ENCODE measurements at regions not wholly inside any gene's neighbourhood (a gene's known extent, or its start where the extent isn't known, plus 50 kb on each side); places are given as distances from the start of the nearest gene placed in this dataset.

DNA sequence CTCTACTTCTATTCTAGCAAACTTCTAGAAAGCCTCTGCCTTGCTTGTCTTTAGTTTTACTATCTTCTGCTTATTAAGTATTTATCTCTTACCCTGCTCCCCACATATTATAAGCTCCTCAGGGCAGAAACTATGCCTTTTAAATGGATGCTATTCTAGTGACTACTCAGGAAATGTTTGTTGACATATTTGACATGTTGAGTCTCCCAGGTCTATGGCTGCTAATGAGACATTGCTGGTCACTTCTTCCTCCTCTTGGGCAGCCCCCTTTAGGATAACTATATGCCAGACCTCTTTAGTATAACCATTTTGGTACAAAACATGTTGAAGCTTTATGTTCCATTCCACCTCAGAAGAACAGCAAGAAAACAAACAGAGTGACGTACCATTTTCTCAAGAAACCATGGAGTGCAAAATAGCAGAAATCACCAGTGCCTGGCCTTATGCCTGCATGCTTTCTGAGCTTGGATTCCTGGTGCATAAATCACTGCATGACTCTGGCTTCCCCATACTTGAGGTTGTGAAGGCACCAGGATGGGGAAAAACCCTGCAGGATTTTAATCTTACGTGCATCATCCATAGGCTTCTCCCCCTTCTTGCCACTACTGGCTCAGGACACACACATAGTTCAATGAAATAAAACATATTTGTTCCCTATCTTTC, 202.6 kb downstream of the TMX1 start:
- FAIRE-seq (peak; percentile 97), DNase-seq (ENCODE audit: low spot score) (peak; percentile 70)

DNA sequence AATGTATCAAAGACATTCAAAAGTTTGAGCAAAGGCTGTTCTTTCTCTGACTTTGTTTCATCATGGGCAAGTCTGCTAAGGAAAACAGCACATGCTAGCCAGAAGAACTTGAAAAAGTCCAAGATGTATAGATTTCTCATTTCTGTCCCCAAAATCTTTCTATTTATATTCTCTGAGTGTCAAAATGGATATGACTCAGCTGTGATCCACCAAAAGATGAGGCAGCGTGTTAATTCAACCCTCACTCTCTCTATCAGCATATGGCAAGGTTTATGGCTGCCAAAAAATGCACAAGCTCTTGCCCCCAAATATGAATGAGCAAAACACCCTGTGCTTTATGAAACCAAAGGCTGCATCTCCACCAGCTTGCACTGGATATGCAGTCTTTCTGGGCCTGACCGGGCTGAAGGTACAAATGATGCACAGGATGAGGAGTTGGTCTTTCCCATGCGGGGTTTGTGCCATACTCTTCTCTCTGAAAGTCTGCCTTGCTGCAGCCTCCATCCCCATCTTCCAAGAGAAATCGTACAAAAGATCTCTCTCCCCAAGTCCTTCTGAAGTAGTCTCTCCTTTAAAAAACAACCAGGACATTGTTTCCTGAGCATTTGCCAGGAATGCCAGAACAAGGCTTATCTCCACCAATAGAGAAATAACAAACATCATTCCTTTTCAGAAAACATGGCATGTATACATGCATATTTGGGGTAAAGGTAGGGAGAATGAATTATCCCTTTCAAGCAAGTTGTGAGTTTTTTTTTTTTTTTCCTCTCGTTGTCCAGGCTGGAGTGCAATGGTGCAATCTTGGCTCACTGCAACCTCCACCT, 203.4 kb downstream of the TMX1 start:
- peak; percentile 77 for FAIRE-seq
- DNase-seq (ENCODE audit: low spot score), result no peak

DNA sequence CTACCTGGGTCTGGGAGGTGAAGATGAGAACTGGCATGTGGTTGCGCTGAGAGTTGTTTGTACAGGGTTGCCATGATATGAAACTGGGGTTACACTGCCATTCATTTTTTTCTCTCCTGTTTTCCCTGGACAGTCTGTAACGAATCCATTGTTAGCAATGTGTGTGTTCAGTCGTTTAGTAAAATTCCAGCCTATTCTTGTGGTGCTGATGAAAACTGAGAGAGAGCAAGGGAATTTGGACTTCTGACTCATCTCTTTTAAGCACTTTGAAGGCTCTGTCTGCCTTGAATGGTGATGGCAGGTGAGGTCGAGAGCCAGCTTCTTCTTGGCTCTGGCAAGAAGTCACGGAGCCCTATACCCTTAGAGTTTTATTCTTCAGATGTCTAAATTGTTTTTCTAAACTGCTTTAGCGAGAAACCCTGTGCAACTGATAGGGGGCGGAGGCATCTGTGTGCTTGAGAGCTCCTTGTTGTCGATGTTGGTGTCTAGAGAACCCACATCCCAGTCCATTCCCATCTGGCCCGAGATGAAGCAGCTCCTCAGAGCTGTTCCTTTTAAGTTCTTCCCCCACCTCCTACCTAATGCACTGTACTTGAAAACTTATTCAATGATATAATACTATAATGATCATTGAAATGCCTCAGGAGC, 204.4 kb downstream of the TMX1 start:
- FAIRE-seq (no peak), DNase-seq (ENCODE audit: low spot score) (no peak)

DNA sequence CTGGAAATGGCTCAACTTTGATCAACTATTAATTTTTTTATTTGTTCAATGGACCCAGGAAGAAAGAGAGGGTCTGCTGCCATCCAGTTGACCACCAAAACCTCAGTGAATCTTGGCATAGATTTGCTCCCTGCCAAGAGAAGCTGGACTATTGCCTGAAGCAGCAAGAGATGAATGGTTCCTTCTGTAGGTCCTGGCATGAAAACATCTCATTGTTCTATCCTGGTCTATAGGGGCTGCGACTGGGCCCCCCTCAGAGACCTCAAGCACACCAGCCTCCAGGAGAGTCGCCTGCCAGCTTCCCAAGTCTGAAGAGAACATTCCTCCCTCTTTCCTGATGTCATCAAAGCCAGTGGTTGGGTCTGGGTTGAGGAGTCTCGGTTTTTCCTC, 204.9 kb downstream of the TMX1 start:
- no peak for DNase-seq (ENCODE audit: low spot score)
- no peak for FAIRE-seq

DNA sequence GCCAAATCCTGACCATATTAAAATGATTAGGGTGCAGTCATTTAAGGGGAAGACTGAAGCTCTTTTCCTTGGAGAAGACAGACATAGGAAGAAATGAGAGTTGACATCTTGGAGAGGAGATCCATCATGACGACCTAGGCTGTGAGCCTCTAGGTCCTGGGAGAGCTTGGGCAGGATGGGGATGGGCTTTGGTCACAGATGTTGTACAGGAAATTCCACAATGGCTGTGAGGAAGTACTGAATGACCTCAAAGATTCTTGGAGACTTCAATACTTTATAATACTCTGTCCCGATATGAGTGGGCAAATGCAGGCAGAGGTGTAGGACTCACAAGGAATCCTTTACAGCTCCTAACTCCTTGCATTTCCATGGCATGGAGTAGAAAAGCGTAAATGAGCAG, 204.9 kb upstream of the FRMD6 start:
- peak; percentile 20 for FAIRE-seq
- DNase-seq (ENCODE audit: low spot score), result no peak

DNA sequence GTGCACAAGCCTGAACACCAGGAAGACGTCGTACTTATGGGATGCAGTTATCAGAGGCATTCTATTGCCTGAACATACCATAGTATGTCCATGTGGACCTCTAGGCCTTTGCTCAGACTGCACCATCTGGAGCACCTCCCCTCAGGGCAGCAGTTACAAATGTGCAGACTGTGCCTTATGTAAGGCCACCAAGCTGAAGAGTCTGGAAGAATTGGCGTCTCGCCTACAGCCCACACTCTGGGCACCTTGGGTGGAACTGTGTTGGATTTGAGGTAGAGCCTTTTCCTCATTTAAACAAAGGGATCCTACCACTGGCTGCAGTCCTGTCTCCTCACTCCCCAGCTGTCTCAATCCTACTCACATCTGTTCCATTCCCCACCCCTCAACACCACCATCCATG, 204.3 kb upstream of the FRMD6 start:
- FAIRE-seq (no peak), DNase-seq (ENCODE audit: low spot score) (no peak)

DNA sequence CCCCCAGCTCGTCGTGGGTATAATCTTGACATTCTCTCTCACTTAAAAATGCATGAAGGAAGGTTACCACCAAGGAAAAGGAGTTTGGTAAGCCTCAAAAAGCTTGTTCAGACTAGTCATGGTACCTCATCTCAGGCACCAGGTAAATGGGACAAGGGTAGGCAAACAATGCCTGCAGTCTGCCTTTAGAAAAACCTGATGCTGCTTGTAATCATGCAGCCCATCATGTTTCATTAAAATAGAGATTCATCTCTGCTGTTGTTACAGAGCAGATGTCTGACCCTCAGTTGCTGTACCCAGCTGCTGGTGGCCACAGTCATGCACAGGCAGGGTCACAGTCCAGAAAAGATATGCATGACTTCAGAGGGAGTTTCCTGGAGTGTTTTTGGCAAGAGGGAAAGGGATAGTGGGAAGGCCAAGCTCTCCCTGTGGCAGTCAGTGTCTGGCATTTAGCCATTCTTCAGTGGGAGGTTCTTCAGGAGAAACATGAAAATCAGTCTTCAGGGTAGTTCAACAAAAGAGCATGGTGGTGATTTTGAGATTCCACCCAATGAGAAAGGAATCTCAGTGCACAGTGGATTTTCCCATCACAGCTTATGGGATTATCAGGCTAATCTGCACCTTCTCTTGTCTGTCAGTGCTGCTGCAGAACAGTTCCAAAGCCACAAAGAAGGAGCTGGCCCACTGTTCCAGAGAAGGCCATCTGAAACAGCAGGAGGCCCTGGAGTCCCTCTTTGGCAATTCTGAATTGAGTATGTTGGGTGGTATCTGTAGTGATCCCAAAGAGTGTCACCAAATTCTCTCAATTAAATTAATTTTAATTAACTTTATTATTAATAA, 202.7 kb upstream of the FRMD6 start:
- DNase-seq (ENCODE audit: low spot score) (no peak), FAIRE-seq (peak; percentile 65)

DNA sequence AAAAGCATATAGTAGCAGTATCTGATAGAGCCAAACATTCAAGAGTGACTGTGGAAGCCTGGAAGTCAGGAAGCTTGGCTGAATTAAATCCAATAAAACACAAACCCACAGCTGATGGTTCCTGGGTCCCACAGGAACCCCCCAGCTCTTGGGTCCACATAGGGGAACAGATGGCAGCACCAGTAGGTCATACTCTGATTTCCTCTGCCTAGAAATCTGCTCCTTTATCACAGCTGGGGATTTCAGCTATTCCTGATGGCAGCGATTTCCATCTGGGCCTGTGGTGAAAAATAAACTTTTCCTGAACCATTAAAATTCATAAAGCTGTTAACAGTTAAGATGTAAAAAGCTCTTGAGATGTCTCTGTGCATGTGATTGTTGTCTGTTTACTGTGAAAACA, 202.0 kb upstream of the FRMD6 start:
- FAIRE-seq, result no peak
- DNase-seq (ENCODE audit: low spot score), result no peak

DNA sequence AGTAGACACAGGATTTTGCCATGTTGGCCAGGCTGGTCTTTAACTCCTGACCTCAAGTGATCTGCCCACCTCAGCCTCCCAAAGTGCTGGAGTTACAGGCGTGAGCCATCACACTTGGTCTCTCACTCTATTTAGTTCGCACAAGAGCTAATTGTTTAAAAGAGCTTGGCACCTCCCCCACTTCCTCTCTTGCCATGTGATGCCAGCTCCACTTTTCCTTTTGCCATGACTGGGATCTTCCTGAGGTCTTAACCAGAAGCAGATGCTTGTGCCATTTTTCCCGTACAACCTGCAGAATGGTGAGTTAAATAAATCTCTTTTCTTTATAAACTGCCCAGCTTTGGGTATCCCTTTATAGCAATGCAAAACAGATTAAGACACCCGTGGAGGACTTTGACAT, 200.1 kb upstream of the FRMD6 start:
- no peak for FAIRE-seq
- DNase-seq (ENCODE audit: low spot score), result no peak

DNA sequence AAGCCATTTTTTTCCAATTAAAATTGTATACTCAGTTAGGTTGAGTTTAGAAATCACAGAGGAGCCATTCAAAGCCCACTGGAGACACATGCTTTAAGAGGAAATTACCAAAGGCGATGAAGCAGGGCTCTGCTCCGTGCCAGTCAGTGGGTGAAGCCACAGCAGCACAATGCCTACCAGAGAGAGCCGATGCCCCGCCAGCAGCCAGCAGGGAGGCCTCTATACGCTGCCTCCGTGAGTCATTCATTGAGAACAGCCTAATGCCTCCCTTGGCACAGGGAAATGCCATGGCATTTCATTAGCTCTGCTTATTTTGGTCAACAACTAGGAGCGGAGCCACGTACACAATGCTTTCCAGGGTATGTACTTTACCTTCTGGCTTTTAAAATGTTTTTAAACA, 197.8 kb upstream of the FRMD6 start:
- no peak for DNase-seq (ENCODE audit: low spot score)

DNA sequence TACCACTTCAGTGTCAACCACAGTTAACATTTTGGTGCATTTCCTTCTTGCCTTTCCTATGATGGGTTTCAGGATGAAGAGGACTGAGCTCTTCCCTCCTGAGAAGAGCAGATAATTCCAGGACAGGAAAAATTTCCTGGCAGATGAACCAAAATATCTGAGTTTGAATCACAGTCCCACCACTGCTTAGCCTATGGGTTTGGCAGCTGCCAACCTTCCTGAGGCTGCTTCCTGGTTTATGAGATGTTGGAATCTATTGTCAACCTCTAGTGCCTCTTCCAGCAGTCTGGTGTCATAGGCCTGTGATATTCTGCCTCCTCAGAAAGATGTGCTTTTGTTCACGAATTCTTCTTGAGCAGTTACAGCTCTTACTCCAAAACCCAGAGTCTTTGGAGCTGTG, 197.4 kb upstream of the FRMD6 start:
- DNase-seq (ENCODE audit: low spot score), result no peak
- FAIRE-seq, result no peak

More for the DNA sequence above, 197.8 kb upstream of the FRMD6 start:
- no peak for FAIRE-seq

DNA sequence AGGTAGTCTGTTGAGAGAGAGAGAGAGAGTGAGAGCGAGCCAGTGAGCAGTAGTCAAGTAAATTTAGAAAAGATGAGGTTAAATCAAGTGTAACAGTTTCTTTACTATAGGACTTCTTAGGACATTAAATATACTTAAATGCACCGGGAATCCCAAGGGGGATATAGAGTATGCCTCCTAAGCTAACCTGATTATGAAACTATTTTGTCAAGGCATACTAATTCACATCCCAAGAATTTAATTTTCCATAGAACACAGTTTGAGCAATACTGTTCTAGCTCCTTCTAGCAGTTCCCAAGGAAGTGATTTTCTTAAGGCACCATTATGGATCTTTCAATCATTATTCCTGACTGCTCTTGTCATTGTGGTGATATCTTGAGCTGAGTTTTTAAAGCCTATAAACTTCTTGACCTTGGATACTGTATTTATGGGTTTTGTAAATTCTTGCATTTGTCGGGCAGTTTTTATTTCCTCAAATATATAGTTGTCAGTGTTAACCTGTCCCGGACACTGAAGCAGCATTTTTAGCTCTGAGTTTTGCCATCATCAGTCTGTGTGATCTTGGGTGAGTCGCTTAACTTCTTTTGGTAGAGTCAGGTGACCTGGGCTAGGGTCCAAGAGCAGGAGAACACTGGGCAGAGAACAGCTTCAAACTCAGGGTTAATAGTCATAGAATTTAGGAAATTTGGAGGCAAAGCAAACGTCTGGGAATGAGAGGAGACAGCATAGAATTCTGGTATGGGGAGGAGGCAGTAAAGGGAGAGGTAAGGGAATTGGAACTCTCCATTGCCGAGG, 196.5 kb upstream of the FRMD6 start:
- no peak for DNase-seq (ENCODE audit: low spot score)
- FAIRE-seq, result no peak

DNA sequence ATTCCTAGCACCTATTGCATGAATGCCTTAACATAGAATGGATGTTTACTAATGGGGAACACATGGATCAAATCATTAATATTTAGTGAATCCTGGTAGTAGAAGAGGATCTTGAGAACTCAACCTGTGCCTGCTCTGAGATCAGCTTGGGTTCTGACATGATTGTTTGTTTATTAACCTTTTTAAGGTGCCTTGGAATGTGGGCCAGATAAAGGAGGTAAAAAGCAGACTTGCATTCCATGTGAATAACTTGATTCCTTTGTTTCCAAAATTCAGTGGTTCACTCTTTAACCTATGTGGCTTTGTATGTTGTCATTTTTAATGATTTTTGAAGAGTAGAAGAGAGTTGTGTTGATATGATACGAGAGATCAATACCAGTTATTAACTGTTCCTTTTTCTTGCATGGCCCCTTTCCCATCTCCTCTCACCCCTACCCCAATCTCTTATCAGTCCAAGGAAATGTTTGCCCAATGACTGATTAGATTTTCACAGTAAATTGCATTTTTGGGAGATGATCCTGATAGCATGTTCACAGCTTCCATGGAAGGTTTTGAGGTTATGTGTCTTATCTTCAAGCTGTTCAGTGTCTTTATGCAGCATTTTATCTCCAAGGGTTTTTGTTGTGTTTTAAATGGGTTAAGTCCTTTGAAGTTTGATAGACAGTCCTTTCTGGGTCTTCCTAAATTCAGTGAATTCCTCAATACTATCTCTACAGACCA, 193.7 kb upstream of the FRMD6 start:
- DNase-seq (ENCODE audit: low spot score) (no peak), FAIRE-seq (no peak)

DNA sequence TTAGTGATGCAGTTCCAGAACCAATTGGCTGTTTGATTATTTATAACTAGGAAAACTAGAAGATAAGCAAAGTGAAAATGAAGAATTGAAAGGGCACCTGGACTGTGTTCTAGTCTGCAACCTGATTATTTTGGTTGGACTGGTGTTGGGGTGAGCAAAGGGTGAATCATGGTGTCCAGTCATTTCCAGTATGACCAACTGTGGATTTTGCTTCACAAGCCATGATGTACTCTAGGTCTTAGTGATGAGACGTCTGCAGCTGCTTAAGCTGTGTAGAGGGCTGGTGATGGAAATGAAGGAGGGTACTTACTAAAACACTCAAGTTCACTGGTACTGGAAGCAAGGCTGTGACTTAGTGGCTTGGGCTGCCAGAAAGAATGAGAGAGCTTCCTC, 193.2 kb upstream of the FRMD6 start:
- FAIRE-seq, result peak; percentile 79
- DNase-seq (ENCODE audit: low spot score), result no peak

DNA sequence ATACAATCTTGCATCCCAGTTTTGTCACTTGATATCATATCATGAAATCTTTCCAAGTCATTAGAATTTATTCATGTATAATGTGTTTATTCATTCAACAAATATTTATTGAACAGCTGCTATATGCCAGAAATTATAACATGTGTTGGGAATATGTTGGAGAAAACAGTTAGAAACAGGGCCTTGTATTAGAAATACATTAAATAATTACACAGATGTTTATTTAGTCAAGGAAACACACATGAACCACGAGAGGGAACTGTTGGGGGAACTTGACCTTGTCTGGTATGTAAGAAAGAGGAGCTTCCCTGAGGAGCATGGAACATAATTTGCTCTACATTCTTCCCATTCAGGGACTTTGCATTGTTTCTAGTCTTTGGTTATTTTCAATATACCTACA, 191.7 kb upstream of the FRMD6 start:
- no peak for DNase-seq (ENCODE audit: low spot score)
- no peak for FAIRE-seq

DNA sequence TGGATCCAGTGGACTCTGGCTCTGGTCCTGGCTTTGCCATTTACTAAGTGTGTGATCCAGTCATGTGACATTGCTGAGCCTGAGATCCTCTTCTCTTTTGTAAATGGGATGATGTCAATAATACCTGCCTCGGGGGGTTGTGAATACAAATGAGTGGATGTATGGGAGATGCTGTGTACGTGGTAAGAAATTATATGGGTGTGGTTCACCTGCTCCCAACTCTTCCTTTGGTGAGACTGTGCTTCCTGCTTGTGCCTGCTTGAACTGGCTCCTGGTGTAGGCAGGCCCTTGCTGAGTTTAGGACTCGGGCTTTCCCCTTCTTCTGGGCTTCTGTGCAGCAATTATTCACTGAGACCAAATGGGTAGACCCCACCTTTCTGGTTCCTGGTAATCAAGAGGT, 189.5 kb upstream of the FRMD6 start:
- FAIRE-seq (peak; percentile 66), DNase-seq (ENCODE audit: low spot score) (no peak)

DNA sequence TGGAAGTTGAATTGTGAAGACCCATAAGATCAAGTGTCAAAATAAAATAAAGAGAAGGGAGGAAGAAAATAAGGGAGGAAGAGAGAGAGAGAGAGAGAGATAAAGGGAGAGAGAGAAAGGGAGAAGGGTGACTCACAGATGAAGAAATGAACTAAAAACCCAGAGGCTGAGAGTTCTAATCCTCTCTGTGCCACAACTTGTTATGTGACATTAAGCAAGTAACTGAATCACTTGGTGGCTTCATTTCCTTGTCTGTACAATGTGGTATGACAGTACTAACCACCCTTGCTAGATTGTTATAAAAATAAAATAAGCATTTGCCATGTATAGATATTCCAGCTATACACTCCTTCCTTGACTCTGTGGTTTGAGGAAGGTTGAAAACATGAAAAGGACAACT, 189.0 kb upstream of the FRMD6 start:
- no peak for DNase-seq (ENCODE audit: low spot score)
- FAIRE-seq, result no peak

DNA sequence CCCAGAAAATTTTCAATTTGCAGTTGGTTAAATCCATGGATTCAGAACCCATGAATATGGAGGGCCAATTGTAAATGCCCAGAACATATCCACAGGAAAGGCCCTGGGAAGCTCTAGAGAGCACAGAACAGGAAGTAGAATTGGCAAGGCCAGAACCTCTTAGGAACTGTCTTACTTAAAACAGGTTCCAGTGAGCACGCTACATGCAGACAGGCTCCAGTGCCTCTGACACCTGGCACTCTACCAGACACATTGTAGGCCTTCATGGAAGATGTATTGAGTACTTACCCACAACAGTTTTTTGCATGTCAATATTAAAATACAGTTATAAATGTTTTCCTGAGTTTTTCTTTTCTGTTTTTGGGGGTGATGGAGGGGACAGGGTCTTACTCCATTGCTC, 188.2 kb upstream of the FRMD6 start:
- DNase-seq (ENCODE audit: low spot score), result no peak

DNA sequence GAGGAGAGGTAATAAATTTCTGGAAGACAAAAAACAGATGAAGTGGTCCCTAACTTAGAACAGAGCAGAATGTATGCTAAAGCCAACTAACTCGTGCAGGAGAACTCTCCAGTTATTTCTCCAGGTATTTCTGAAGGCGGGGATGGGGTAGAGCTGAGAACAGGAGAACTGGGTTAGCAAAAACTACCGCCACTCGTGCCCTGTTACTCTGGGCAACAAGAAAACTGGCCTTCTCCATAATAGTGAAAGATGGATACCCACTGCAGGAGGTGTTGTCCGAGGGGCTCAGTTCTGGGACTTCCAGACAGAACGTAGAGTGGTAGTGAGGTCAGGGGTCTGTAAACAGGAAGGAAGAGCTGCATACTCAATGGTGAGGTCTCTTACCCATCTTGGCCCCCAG, 187.3 kb upstream of the FRMD6 start:
- DNase-seq (ENCODE audit: low spot score) (no peak), FAIRE-seq (no peak)

More for the DNA sequence above, 188.2 kb upstream of the FRMD6 start:
- FAIRE-seq, result no peak

DNA sequence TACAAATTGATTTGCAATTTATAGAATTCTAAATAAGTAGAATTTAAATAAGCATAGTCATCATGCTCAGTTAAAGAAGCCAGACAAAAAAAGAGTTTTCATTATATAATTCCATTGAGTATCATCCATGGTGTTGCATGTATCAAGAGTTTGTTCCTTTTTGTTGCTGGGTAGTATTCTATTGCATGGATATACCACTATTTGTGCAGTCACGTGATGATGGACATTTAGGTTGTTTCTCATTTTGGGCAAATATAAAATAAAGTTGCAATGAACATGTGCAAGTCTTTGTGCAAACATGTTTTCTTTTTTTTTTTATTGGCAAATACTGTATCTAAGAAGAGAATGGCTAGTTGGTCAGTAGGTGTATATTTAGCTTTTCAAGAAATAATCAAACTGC, 186.2 kb upstream of the FRMD6 start:
- DNase-seq (ENCODE audit: low spot score), result no peak
- FAIRE-seq, result peak; percentile 78

All from urothelium cell line (cell line).